Lung (tissue), 11 donors: ENCODE measurements at regions not wholly inside any gene's neighbourhood (a gene's known extent, or its start where the extent isn't known, plus 50 kb on each side); places are given as distances from the start of the nearest gene placed in this dataset.

ENCODE experiments used
- ATAC-seq: fragments of 200-7000 bp; cut with Tn5 transposase; one replicate; pipeline ENCODE4 v1.9.1; 2020; ENCODE audit warnings: moderate number of reproducible peaks; ENCODE audit not compliant: insufficient read depth, low FRiP score
- DNase-seq, 3 donors: peaks; one replicate each; pipeline ENCODE4 v3.0.0-alpha.2; 2013 to 2017
- H3K27ac ChIP-seq, 2 donors: one replicate each; pipeline ENCODE4 v1.5.1; 2013; ENCODE audit warnings: mild to moderate bottlenecking in 2 of 2, moderate library complexity in 2 of 2, control low read depth in 1 of 2, inconsistent platforms in 1 of 2, low read depth in 1 of 2, low read length in 1 of 2
- H3K27me3 ChIP-seq, 3 donors: one replicate each; pipeline ENCODE4 v1.5.1; 2013; ENCODE audit warnings: low read length in 2 of 3; ENCODE audit not compliant: control insufficient read depth in 3 of 3, insufficient read depth in 3 of 3
- H3K36me3 ChIP-seq, 4 donors: one replicate each; pipeline ENCODE4 v1.5.1; 2013; ENCODE audit warnings: low read length in 4 of 4, mild to moderate bottlenecking in 1 of 4, moderate library complexity in 1 of 4; ENCODE audit not compliant: control insufficient read depth in 4 of 4, insufficient read depth in 4 of 4
- H3K4me1 ChIP-seq, 5 donors: one replicate each; pipeline ENCODE4 v1.5.1; 2013; ENCODE audit warnings: low read length in 5 of 5, mild to moderate bottlenecking in 2 of 5, moderate library complexity in 1 of 5; ENCODE audit not compliant: control insufficient read depth in 5 of 5, insufficient read depth in 5 of 5
- H3K4me3 ChIP-seq: one replicate; pipeline ENCODE4 v1.5.1; 2013; ENCODE audit warnings: mild to moderate bottlenecking, control low read depth, moderate library complexity
- H3K9ac ChIP-seq, 2 donors: one replicate each; pipeline ENCODE4 v1.5.1; 2013; ENCODE audit warnings: low read length in 2 of 2, control low read depth in 1 of 2; ENCODE audit not compliant: insufficient read depth in 1 of 2
- H3K9me3 ChIP-seq, 4 donors: one replicate each; pipeline ENCODE4 v1.5.1; 2013; ENCODE audit warnings: low read length in 3 of 4, mild to moderate bottlenecking in 1 of 4, moderate library complexity in 1 of 4; ENCODE audit not compliant: control insufficient read depth in 4 of 4, insufficient read depth in 3 of 4
- WGBS, 2 donors: extraction: QIAGEN DNeasy Blood & Tissue Kit; methylation state at CpG; one replicate each; pipeline ENCODE4 v1.1.7; 2013; 5-methylcytosine and 5-hydroxymethylcytosine counted together
- TF ChIP-seq, protein P1 (sequence below): IDR thresholded peaks from 2 replicates; pipeline ENCODE4 v1.5.1; 2012; ENCODE audit warnings: mild to moderate bottlenecking; ENCODE audit errors: control extremely low read depth, extremely low read depth
- donor health status: control.
- donor health status: control.
- donor health status: Bipolar disorder and iron deficiency.
- donor health status: healthy.
- donor health status: DM: yes; HTN: yes; CAD: no.

GRCh38 chr1:34610063-34610462, 144.8 kb upstream of the GJB5 start:
- Histone ChIP-seq H3K36me3 (no peaks in the 10 kb centered on the region), H3K4me1 (no peaks in the 10 kb centered on the region), H3K27me3 (no peaks in the 10 kb centered on the region), H3K9ac (no peak overlapping the region), H3K9me3 (peaks cover 0 to 3% (median 0%) of the 10 kb centered on the region in 4 donors), H3K27ac (no peak overlapping the region), H3K4me3 (no peak overlapping the region)
- TF ChIP-seq, protein P1, sequence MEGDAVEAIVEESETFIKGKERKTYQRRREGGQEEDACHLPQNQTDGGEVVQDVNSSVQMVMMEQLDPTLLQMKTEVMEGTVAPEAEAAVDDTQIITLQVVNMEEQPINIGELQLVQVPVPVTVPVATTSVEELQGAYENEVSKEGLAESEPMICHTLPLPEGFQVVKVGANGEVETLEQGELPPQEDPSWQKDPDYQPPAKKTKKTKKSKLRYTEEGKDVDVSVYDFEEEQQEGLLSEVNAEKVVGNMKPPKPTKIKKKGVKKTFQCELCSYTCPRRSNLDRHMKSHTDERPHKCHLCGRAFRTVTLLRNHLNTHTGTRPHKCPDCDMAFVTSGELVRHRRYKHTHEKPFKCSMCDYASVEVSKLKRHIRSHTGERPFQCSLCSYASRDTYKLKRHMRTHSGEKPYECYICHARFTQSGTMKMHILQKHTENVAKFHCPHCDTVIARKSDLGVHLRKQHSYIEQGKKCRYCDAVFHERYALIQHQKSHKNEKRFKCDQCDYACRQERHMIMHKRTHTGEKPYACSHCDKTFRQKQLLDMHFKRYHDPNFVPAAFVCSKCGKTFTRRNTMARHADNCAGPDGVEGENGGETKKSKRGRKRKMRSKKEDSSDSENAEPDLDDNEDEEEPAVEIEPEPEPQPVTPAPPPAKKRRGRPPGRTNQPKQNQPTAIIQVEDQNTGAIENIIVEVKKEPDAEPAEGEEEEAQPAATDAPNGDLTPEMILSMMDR, result no peak
- ATAC-seq (no peak), DNase-seq (no peak)
- 63 to 79% methylated on average over 2 of the region's 2 CpGs for WGBS, 2 donors

- Histone ChIP-seq H3K27me3 (peaks cover 0 to under 1% (median 0%) of the 10 kb centered on the region in 3 donors), H3K4me1 (no peaks in the 10 kb centered on the region), H3K9ac (no peak overlapping the region), H3K4me3 (no peak overlapping the region), H3K27ac (no peak overlapping the region), H3K36me3 (no peaks in the 10 kb centered on the region), H3K9me3 (peaks cover 0 to 3% (median 0%) of the 10 kb centered on the region in 4 donors)
- 55 to 56% methylated on average over 5 of the region's 5 CpGs for WGBS, 2 donors
- TF ChIP-seq, protein P1, result no peak
- ATAC-seq (no peak), DNase-seq (no peak)
Observed at GRCh38 chr1:34611571-34611970, 143.3 kb upstream of the GJB5 start.

GRCh38 chr1:34612091-34612827, 142.6 kb upstream of the GJB5 start:
- Histone ChIP-seq H3K27ac (no peak overlapping the region), H3K36me3 (no peaks in the 10 kb centered on the region), H3K9me3 (peaks cover 0 to 3% (median 0%) of the 10 kb centered on the region in 4 donors), H3K9ac (no peak overlapping the region), H3K4me1 (no peaks in the 10 kb centered on the region), H3K27me3 (peaks cover 0 to 2% (median 0%) of the 10 kb centered on the region in 3 donors), H3K4me3 (no peak overlapping the region)
- ATAC-seq (no peak), DNase-seq (no peak)
- 46 to 52% methylated on average over 9 of the region's 9 CpGs for WGBS, 2 donors
- TF ChIP-seq, protein P1, result no peak
